ENCODE measurements at regions not wholly inside any gene's neighbourhood (a gene's known extent, or its start where the extent isn't known, plus 50 kb on each side); places are given as distances from the start of the nearest gene placed in this dataset.

GRCh38 chr5:73337586-73338255 lies 110.9 kb downstream of the FOXD1 start:
- Mint-ChIP-seq H3K9me3 (peaks cover 0 to 5% (median 0%) of the 10 kb centered on the region in 7 donors), H3K4me1 (no peaks in the 10 kb centered on the region), H3K4me3 (no peak overlapping the region), H3K27me3 (peaks cover 24% of the 10 kb centered on the region), H3K36me3 (no peaks in the 10 kb centered on the region), H3K27ac (no peak overlapping the region)
- Histone ChIP-seq H3K27ac (ENCODE audit: insufficient read depth, low read length, poor library complexity, severe bottlenecking) (no peak overlapping the region), H3K36me3 (ENCODE audit: control insufficient read depth, insufficient read depth, low read length) (no peaks in the 10 kb centered on the region), H3K27me3 (ENCODE audit: control insufficient read depth, insufficient read depth, low read length) (peaks cover 17% of the 10 kb centered on the region), H3K4me3 (ENCODE audit: low read depth, low read length) (no peak overlapping the region), H3K4me1 (ENCODE audit: control insufficient read depth, insufficient read depth, low read length, poor library complexity, severe bottlenecking) (no peaks in the 10 kb centered on the region), H3K9me3 (ENCODE audit: control insufficient read depth in 2 of 2, low read length in 2 of 2) (peaks cover 0 to 2% of the 10 kb centered on the region in 2 experiments)
- ATAC-seq (ENCODE audit: low read depth in 2 of 2), result no peak
- no peak for DNase-seq

DNA sequence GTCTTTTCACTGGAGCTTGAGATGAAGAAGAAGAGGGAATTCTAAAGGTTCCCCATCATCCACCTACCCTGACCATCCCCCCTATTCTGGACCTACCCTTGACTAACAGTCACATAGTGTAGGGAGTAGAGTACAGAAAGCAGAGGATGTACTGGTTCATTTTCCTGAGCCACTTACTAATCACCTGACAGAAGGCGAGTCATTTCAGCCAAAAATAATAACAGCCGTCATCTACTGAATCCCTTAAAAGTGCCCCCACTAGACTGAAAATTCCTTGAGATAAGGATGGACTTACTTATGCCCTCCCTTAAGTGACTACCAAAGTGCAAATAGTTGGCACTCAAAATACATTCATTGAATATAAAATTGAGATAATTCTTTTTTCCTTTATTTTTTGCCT lies 112.2 kb downstream of the FOXD1 start:
- Histone ChIP-seq H3K27ac (ENCODE audit: insufficient read depth, low read length, poor library complexity, severe bottlenecking) (no peak overlapping the region), H3K36me3 (ENCODE audit: control insufficient read depth, insufficient read depth, low read length) (no peaks in the 10 kb centered on the region), H3K27me3 (ENCODE audit: control insufficient read depth, insufficient read depth, low read length) (peaks cover 17% of the 10 kb centered on the region), H3K4me1 (ENCODE audit: control insufficient read depth, insufficient read depth, low read length, poor library complexity, severe bottlenecking) (no peaks in the 10 kb centered on the region), H3K4me3 (ENCODE audit: low read depth, low read length) (no peak overlapping the region), H3K9me3 (ENCODE audit: control insufficient read depth in 2 of 2, low read length in 2 of 2) (peaks cover under 1 to 3% of the 10 kb centered on the region in 2 experiments)
- peaks cover 23% of the 10 kb centered on the region for H3K27me3 Mint-ChIP-seq
- no peak overlapping the region for H3K27ac Mint-ChIP-seq
- peaks cover 0 to 12% (median 4%) of the 10 kb centered on the region in 7 donors for H3K9me3 Mint-ChIP-seq
- H3K4me1 Mint-ChIP-seq, result no peaks in the 10 kb centered on the region
- H3K4me3 Mint-ChIP-seq, result no peak overlapping the region
- ATAC-seq (ENCODE audit: low read depth in 2 of 2) (no peak), DNase-seq (no peak)
- H3K36me3 Mint-ChIP-seq, result no peaks in the 10 kb centered on the region

- H3K4me1 ChIP-seq (ENCODE audit: control insufficient read depth, insufficient read depth, low read length, poor library complexity, severe bottlenecking), result no peaks in the 10 kb centered on the region
- no peaks in the 10 kb centered on the region for H3K4me1 Mint-ChIP-seq
- H3K9me3 ChIP-seq (ENCODE audit: control insufficient read depth in 2 of 2, low read length in 2 of 2), result peaks cover 3 to 11% of the 10 kb centered on the region in 2 experiments
- H3K4me3 ChIP-seq (ENCODE audit: low read depth, low read length), result no peak overlapping the region
- DNase-seq (no peak), ATAC-seq (ENCODE audit: low read depth in 2 of 2) (no peak)
- H3K36me3 ChIP-seq (ENCODE audit: control insufficient read depth, insufficient read depth, low read length), result no peaks in the 10 kb centered on the region
- H3K27me3 Mint-ChIP-seq, result peaks cover 23% of the 10 kb centered on the region
- H3K4me3 Mint-ChIP-seq, result no peak overlapping the region
- H3K27ac Mint-ChIP-seq, result no peak overlapping the region
- H3K9me3 Mint-ChIP-seq, result peaks cover 0 to 23% (median 6%) of the 10 kb centered on the region in 7 donors
- H3K27me3 ChIP-seq (ENCODE audit: control insufficient read depth, insufficient read depth, low read length), result peaks cover 19% of the 10 kb centered on the region
- H3K36me3 Mint-ChIP-seq, result no peaks in the 10 kb centered on the region
- no peak overlapping the region for H3K27ac ChIP-seq (ENCODE audit: insufficient read depth, low read length, poor library complexity, severe bottlenecking)
Observed at GRCh38 chr5:73333944-73334703, 114.5 kb downstream of the FOXD1 start.

DNA sequence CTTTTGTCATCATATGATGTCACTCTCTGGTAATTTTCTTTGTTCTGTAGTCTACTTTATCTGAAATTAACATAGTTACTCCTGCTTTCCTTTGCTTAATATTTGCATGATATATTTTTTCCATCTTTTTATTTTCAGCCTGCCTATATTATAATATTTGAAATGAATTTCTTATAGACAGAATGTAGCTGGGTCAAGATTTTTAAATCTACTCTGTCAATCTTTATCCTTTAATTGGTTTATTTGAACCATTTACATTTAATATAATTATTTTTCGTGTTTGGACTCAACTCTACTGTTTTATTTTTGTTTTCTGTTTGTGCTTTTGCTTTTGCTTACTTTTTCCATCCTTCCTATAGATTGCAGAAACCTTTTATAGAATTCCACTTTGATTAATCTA lies 118.0 kb downstream of the FOXD1 start:
- H3K27ac ChIP-seq (ENCODE audit: insufficient read depth, low read length, poor library complexity, severe bottlenecking), result no peak overlapping the region
- Mint-ChIP-seq H3K4me1 (no peaks in the 10 kb centered on the region), H3K27ac (no peak overlapping the region), H3K36me3 (no peaks in the 10 kb centered on the region), H3K4me3 (no peak overlapping the region), H3K27me3 (peaks cover 24% of the 10 kb centered on the region), H3K9me3 (peaks cover 0 to 23% (median 6%) of the 10 kb centered on the region in 7 donors)
- no peaks in the 10 kb centered on the region for H3K36me3 ChIP-seq (ENCODE audit: control insufficient read depth, insufficient read depth, low read length)
- DNase-seq, result no peak
- no peak for ATAC-seq (ENCODE audit: low read depth in 2 of 2)
- H3K4me1 ChIP-seq (ENCODE audit: control insufficient read depth, insufficient read depth, low read length, poor library complexity, severe bottlenecking), result no peaks in the 10 kb centered on the region
- H3K9me3 ChIP-seq (ENCODE audit: control insufficient read depth in 2 of 2, low read length in 2 of 2), result peaks cover 3 to 11% of the 10 kb centered on the region in 2 experiments
- peaks cover 12% of the 10 kb centered on the region for H3K27me3 ChIP-seq (ENCODE audit: control insufficient read depth, insufficient read depth, low read length)
- no peak overlapping the region for H3K4me3 ChIP-seq (ENCODE audit: low read depth, low read length)

- Histone ChIP-seq H3K27me3 (ENCODE audit: control insufficient read depth, insufficient read depth, low read length) (peaks cover 10% of the 10 kb centered on the region), H3K9me3 (ENCODE audit: control insufficient read depth in 2 of 2, low read length in 2 of 2) (peaks cover 3 to 11% of the 10 kb centered on the region in 2 experiments), H3K36me3 (ENCODE audit: control insufficient read depth, insufficient read depth, low read length) (no peaks in the 10 kb centered on the region), H3K27ac (ENCODE audit: insufficient read depth, low read length, poor library complexity, severe bottlenecking) (no peak overlapping the region), H3K4me1 (ENCODE audit: control insufficient read depth, insufficient read depth, low read length, poor library complexity, severe bottlenecking) (no peaks in the 10 kb centered on the region), H3K4me3 (ENCODE audit: low read depth, low read length) (no peak overlapping the region)
- H3K36me3 Mint-ChIP-seq, result no peaks in the 10 kb centered on the region
- peaks cover 0 to 23% (median 6%) of the 10 kb centered on the region in 7 donors for H3K9me3 Mint-ChIP-seq
- H3K27ac Mint-ChIP-seq, result no peak overlapping the region
- no peak overlapping the region for H3K4me3 Mint-ChIP-seq
- DNase-seq (no peak), ATAC-seq (ENCODE audit: low read depth in 2 of 2) (no peak)
- no peaks in the 10 kb centered on the region for H3K4me1 Mint-ChIP-seq
- H3K27me3 Mint-ChIP-seq, result peaks cover 21% of the 10 kb centered on the region
Observed at GRCh38 chr5:73328640-73329039, 119.9 kb downstream of the FOXD1 start.

DNA sequence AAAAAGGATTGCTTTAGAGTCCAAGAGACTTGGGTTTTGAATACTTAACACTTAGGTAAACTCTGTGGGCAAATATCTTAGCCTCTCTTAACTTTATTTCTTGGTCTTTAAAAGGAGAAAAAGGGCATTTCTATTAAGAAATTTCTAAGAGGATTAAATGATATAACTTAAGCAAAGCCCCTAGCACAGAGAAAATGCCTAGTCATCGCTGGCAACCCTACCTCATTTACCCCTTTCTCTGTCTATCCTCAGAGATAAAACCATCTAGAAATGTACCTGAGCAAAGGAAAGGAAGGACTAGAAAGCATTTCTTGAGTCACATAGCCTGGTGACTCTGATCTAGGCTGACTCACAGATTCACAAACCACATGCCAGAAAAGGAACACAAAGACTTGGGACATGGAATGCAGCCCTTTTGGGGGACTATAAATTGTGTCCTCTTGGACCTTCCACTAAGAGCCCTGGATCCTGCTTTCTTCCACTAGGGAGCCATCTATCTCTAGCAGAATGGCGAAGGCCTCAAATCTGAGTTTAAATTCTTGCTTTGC lies 120.6 kb downstream of the FOXD1 start:
- Histone ChIP-seq H3K4me1 (ENCODE audit: control insufficient read depth, insufficient read depth, low read length, poor library complexity, severe bottlenecking) (no peaks in the 10 kb centered on the region), H3K9me3 (ENCODE audit: control insufficient read depth in 2 of 2, low read length in 2 of 2) (peaks cover 3 to 11% of the 10 kb centered on the region in 2 experiments), H3K27me3 (ENCODE audit: control insufficient read depth, insufficient read depth, low read length) (peaks cover 6% of the 10 kb centered on the region), H3K36me3 (ENCODE audit: control insufficient read depth, insufficient read depth, low read length) (no peaks in the 10 kb centered on the region), H3K27ac (ENCODE audit: insufficient read depth, low read length, poor library complexity, severe bottlenecking) (no peak overlapping the region), H3K4me3 (ENCODE audit: low read depth, low read length) (no peak overlapping the region)
- ATAC-seq (ENCODE audit: low read depth in 2 of 2) (no peak), DNase-seq (no peak)
- H3K36me3 Mint-ChIP-seq, result no peaks in the 10 kb centered on the region
- peaks cover 0 to 23% (median 6%) of the 10 kb centered on the region in 7 donors for H3K9me3 Mint-ChIP-seq
- no peaks in the 10 kb centered on the region for H3K4me1 Mint-ChIP-seq
- H3K27ac Mint-ChIP-seq, result no peak overlapping the region
- no peak overlapping the region for H3K4me3 Mint-ChIP-seq
- H3K27me3 Mint-ChIP-seq, result peaks cover 21% of the 10 kb centered on the region

DNA sequence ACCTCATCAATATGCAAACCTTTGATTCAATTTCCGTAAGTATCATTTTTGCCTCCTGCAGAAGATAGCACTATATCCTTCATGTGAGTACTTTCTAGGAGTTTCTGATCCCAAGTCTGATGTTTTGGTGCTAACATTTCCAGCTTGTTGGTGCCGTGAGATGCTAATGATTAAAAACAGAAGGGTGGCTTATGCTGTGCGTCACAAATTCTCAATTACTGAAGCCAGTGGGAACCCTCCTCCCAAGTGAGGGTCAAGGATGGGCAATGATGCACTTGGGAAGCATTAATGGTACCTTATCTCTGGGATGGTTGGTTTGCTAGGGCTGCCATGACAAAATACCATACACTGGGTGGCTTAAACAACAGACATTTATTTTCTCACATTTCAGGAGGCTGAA lies 123.0 kb downstream of the FOXD1 start:
- H3K9me3 ChIP-seq (ENCODE audit: control insufficient read depth in 2 of 2, low read length in 2 of 2), result peaks cover 0 to under 1% of the 10 kb centered on the region in 2 experiments
- Mint-ChIP-seq H3K27me3 (peaks cover 25% of the 10 kb centered on the region), H3K4me1 (no peaks in the 10 kb centered on the region), H3K9me3 (peaks cover 0 to 5% (median 0%) of the 10 kb centered on the region in 7 donors), H3K36me3 (no peaks in the 10 kb centered on the region), H3K27ac (no peak overlapping the region), H3K4me3 (no peak overlapping the region)
- no peaks in the 10 kb centered on the region for H3K4me1 ChIP-seq (ENCODE audit: control insufficient read depth, insufficient read depth, low read length, poor library complexity, severe bottlenecking)
- H3K4me3 ChIP-seq (ENCODE audit: low read depth, low read length), result no peak overlapping the region
- H3K27ac ChIP-seq (ENCODE audit: insufficient read depth, low read length, poor library complexity, severe bottlenecking), result no peak overlapping the region
- ATAC-seq (ENCODE audit: low read depth in 2 of 2) (no peak), DNase-seq (no peak)
- H3K27me3 ChIP-seq (ENCODE audit: control insufficient read depth, insufficient read depth, low read length), result peaks cover 6% of the 10 kb centered on the region
- no peaks in the 10 kb centered on the region for H3K36me3 ChIP-seq (ENCODE audit: control insufficient read depth, insufficient read depth, low read length)
